T-helper 22 cell (primary cell): ENCODE measurements at regions not wholly inside any gene's neighbourhood (a gene's known extent, or its start where the extent isn't known, plus 50 kb on each side); places are given as distances from the start of the nearest gene placed in this dataset.

Source experiments
- DNase-seq: peaks from one replicate; pipeline ENCODE4 v3.0.0-alpha.2; 2020; ENCODE audit warnings: low read depth

DNA sequence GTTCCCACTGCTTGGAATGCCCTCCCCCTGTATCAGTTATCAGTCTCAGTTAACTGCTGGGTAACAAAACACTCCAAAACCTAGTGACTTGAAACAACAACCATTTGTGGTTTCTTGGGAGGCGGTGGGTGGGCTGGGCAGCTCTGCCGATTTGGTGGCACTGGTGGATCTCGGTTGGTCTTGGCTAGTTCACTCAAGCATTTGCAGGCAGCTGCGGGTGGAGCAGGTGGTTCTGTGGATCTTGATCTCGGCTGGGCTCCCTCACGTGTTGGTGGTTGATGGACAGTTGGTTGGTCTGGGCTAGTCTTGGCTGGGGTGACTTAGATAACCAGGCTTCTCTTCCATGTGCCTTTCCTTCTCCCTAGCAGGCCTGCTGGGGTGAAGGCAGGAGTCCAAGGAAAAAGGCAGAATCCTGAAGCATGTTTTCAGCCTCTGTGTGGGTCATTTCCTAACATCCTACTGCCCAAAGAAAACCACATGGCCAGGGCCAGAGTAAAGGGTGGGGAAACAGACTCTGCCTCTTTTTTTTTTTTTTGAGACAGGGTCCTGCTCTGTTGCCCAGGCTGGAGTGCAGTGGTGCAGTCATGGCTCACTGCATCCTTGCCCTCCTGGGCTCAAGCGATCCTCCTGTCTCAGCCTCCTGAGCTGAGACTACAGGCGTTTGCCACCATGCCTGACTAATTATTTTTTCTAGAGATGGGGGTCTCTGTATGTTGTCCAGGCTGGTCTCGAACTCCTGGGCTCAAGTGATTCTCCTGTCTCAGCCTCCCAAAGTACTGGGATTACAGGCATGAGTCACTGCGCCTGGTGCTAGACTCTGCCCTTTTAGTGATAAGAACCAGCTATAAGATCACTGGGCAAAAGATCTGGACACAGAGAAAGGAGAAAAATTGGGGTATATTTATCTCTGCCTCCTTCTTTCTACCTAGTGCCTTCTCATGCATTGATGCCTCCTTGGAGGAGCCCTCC, 183.7 kb downstream of the RGS3 start:
- no peak for DNase-seq

DNA sequence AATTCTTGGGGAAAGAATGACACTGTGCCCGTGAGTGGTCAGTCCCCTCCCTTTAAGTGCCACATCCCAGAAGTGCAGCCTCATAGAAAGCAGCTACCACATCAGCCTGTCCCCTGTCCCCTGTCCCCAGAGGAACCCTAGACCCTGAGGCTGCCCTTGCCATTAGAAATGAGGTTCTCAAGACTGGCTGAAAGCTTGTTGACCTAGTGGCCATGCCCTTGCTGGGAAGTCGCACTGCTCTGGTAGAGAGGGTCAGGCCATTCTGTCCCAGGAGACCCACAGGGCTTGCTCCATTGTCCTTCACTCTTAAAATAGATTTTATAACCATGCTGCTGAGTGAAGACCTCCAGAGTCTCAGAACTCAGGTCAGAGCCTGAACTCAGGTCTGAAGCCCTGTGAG, 184.5 kb downstream of the RGS3 start:
- no peak for DNase-seq

DNA sequence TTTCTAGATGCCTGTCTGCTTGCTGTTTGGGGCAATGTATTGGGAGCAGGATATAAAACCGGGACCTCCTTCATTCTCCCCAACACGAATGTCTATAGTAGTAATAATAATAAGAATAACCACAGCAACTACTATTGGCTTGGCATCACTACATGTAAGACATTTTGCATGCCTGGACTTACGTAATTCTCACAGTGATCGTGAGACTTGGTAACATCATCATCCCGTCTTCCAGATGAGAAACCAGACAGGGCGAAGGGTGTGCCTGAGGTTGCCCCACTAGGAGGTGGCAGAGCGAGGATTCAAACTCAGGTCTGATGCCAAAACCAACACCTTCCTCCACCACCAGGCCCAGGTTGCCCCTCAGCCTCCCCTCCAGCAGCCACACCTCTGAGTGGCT, 185.1 kb downstream of the RGS3 start:
- no peak for DNase-seq

DNA sequence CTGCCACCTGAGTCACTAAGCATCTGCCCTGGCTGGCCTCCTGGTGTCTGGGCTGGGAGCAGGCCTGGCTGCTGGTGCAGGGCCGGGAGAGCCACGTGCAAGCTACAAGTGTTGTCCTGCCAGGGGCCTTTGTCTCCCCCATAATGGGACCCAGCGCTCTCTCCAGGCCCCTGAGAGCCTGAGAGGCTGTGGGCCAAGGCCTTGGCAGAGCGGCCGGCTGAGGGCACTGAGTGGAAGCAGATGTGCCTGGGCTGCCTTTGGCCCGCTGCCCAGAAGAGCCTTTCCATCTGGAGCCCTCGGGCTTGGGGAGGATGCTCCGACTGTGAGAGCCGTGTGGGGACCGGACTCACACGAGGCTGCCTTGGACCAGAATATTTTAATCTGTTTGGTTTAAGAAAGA, 185.5 kb downstream of the RGS3 start:
- DNase-seq, result no peak

- no peak for DNase-seq
Measured at GRCh38 chr9:113649855-113650206, 186.3 kb downstream of the RGS3 start.

GRCh38 chr9:113650207-113651131, 186.9 kb downstream of the RGS3 start:
- no peak for DNase-seq

DNA sequence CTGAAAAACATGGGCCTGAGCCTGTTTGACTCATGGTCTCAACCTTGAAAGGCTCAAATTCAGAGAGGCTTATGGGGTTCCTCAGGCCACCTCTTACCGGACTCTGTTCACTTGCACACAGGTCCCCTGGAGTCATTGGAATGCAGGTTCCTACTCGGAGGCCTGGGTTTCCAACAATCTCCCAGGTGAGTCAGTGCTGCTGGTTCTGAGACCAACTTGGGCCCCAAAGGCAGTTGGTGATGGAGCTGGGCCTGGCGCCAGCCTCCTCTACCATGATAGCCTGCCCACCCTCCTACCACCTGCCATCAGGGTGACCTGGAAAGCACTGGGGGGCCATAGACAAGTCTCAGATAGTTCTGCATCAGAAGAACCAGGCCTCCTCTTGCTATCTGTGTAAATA, 188.4 kb downstream of the RGS3 start:
- DNase-seq, result no peak

GRCh38 chr9:113652355-113653152, 189.0 kb downstream of the RGS3 start:
- DNase-seq, result no peak

DNA sequence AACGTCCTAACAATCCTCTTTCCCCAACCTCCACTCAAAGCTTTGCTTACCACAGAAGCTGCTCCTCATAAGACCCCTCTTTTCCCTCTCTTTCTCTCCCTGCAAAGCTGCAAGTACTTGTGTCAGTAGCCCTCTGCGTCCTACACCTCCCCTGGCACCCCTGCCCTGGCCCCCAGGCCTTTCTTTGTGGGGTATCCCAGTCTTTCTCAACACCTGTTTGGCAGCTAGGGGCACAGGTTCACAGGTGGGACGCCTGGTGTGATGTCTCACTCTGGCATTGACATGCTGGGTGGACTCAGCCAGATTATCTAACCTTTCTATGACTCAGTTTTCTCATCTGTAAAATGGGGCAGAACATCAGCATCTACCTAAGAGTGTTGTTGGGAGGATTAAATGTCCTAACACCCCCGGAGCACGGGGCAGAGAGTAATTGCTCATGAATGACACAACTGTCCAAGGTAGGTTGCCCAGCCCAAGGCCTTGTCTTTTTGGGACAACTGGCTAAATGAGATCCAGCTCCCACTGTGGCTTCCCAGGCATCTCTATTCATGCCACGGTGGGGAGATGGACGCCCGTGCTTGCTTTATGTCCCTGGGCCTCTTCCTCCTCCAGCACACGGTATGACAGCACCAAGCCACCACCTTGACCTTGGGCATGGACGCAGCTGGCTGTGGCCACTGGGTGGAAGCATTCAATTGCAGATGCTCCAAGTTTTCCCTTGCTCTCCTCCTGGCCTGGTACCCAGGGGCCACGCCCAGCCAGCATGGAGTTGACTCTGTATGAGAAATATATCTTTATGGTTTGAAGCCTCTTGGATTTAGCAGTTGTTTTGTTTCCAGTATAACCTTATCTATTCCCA, 190.4 kb downstream of the RGS3 start:
- DNase-seq, result no peak

DNA sequence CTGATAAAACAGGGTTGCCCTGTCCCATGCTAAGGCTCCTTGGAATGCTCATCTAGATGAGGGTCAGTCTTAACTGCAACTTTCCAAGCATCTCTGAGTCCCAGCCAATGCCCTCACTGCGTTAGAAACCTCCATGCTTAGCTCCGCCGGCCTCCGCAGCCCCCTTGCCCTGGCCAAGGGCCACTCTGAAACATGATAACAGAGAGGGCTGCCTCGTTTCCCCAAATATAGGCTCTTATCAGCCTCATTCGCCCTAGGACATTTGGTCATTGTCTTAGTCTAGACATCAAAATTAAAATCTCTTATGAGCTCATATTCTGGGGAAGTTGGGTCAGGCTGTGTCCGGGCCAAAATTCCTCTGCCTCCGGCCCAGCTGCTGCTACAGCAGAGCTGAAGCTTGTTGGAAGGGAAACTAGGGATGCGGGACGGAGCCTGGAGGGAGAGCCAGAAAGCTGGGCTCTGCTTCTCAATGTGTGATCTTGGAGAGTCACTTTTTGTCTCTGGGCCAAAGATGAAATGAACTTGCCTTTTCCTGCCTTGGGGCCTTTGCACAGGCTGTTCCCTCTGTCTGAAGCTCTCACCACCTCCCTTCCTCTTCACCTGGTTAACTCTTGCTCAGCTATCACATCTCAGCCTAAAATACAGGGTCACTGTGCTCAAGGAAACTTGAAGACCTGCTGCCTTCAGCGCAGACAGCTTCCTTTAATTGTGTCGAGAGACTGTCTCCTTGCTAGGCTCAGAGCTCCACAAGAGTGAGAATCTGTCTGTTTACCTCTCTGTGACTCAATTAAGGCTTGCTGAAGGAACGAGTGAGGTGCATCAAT, 191.3 kb downstream of the RGS3 start:
- no peak for DNase-seq

DNA sequence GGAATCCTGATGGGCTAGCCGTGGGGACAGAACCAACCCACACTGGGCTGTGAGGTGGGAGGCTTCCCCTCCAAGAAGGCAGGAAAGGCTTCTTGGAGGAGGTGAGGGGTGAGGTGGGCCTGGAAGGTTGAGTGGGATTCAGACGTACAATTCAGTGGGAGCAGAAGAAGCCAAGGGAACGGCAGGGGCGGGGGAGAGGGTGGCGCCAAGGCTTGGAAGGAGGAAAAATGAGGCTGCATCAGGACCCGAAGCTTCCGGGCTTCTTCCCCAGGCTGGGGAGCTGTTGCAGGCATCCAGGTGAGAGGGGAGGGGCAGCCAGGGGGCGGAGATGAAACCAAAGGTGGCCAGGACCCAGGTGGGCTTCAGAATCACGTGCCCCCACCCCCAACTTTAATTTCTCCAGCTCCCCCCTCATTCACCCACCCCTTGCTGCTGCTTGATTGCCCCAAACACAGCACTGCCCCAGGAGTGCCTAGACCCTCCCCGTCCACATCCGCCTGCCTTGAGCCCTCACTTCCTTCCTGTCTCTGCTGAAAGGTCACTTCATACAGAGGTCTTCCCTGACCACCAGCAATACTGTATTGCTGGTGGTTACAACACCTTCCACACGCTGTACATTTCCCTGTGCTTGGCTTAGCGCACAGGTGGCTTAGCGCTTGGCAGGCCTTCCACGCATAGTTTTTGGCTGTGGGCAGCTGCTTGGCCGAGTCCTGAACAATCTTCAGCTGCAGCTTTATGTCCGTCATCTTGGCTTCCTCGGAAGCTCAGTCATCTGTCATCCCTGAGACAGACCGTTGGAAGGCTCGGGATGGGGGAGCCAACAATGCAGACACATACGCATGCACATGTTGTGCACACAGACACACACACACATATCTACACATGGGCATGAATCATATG, 193.5 kb downstream of the RGS3 start:
- no peak for DNase-seq

DNA sequence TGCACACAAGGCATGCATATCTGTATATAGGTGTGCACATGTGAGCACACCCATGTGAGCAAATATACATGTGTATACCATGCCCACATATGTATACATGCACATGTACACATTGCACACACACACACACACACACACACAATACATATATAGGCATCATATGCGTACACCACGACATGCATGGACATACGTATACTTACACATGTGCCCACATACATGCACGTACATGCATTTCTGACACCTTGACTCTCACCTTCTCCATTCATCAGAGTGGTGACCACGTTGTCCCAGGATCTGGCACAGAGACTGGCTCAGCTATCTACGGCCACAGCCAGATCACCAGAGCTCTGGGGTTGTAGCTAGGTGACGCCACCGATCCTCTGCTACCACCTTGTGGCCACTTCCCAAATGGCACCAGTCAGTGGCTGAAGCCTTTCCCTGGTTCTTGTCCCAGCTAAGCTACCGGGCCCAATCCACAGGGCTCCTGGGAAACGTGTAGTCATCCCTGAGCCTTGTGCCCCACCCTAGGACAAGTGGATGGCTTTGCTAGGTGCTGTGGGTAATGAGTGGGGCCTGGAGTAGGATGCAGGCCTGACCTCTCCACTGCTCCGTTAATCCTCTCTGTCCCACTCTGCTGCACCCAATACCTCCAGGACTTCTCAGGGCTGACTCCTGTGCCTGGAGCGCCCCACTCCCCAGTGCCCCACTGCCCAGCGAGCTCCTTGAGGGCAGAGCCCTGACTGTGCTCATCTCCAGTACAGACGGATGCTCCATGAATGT, 194.4 kb downstream of the RGS3 start:
- peak; percentile 36 for DNase-seq

DNA sequence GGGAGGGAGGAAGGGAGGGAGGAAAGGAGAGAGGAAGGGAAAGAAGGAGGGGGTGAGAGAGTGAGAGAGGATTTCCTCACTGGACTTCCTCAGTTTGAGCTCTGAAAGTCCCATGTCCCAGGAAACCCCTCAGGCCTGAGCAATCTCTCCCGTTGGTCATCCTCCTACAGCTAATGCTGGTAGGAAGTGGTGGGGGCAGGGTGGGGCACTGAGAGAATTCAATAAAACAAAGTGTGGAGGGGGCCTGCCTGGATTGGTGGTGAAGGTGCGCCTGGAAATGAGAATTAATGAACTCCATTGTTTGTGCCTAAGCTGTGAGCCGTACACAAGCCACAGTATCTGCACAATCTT, 195.0 kb downstream of the RGS3 start:
- no peak for DNase-seq

- no peak for DNase-seq
Measured at GRCh38 chr9:113659039-113659438, 195.5 kb downstream of the RGS3 start.

GRCh38 chr9:113659740-113660139, 196.2 kb downstream of the RGS3 start:
- DNase-seq, result no peak

GRCh38 chr9:113660196-113660595, 196.7 kb downstream of the RGS3 start:
- DNase-seq, result no peak

- no peak for DNase-seq
Measured at GRCh38 chr9:113661074-113661473, 197.5 kb downstream of the RGS3 start.

GRCh38 chr9:113664181-113664875, 200.8 kb downstream of the RGS3 start:
- DNase-seq, result no peak
